K562 (cell line): ENCODE measurements at regions not wholly inside any gene's neighbourhood (a gene's known extent, or its start where the extent isn't known, plus 50 kb on each side); places are given as distances from the start of the nearest gene placed in this dataset.

ENCODE experiments used
- ATAC-seq: fragments of 200-7000 bp; cut with Tn5 transposase; 3 replicates; pipeline ENCODE4 v1.9.1; 2020; ENCODE audit warnings: moderate library complexity
- BruUV-seq: library from RNA; stranded (reverse); fragments of 400-500 nt; replicated peaks from 2 replicates; lab custom pipeline; 2021; lab: Mats Ljungman, UMichigan
- CTCF ChIA-PET: fragments of 300-600 bp; formaldehyde crosslinking; extraction: SDS; loops from one replicate; lab custom pipeline; 2021; ENCODE audit warnings: low intra/inter-chr PET ratio; lab: Yijun Ruan, JAX
- POLR2A ChIA-PET: fragments of 300-600, 350-650 bp; sonication (Branson Sonifier 250); formaldehyde crosslinking; extraction: SDS; loops from one replicate; lab custom pipeline; 2021; ENCODE audit warnings: antibody characterized with exemption, inconsistent platforms; lab: Yijun Ruan, JAX
- DNase-seq, 4 experiments: peaks; one replicate each; pipeline versions ENCODE4 v3.0.0 to v3.0.0-alpha.2; 2011 to 2018; ENCODE audit warnings: low spot score in 3 of 4, mixed read lengths in 3 of 4; ENCODE audit errors: extremely low read depth in 1 of 4
- FAIRE-seq: peaks from 2 replicates; lab custom pipeline; 2011; peaks lifted over from hg19 to GRCh38; lab: Jason Lieb, UNC
- H2AFZ ChIP-seq: 2 replicates; pipeline ENCODE4 v1.6.0; 2011; ENCODE audit warnings: low read depth, low read length, control low read depth, inconsistent platforms
- H3K27ac ChIP-seq: fragments of 200-600 bp; 3 replicates; pipeline ENCODE4 v1.8.0; 2011; ENCODE audit warnings: low read depth, mild to moderate bottlenecking, control low read depth, inconsistent platforms, low read length, moderate library complexity, mixed read lengths; ENCODE audit errors: extremely low read depth
- H3K27me3 ChIP-seq, 2 experiments: fragments of 300-600 bp in 1 of 2; 2 replicates in 1 of 2; 3 replicates in 1 of 2; pipeline versions ENCODE4 v1.6.0 to v1.8.0; 2011; ENCODE audit warnings: inconsistent platforms in 2 of 2, low read length in 2 of 2, mild to moderate bottlenecking in 1 of 2, mixed read lengths in 1 of 2, moderate library complexity in 1 of 2; ENCODE audit not compliant: control insufficient read depth in 2 of 2, insufficient read depth in 2 of 2
- H3K36me3 ChIP-seq: fragments of 300-600 bp; 3 replicates; pipeline ENCODE4 v1.8.0; 2011; ENCODE audit warnings: mild to moderate bottlenecking, low read length, inconsistent platforms; ENCODE audit not compliant: control insufficient read depth, insufficient read depth
- H3K4me1 ChIP-seq, 2 experiments: fragments of 200-600 bp in 1 of 2; replicated peaks in 1 of 2; 2 replicates in 1 of 2; 3 replicates in 1 of 2; pipeline versions ENCODE4 v1.5.1 to v1.8.0; 2011; ENCODE audit warnings: inconsistent platforms in 2 of 2, low read length in 2 of 2, mild to moderate bottlenecking in 1 of 2, mixed read lengths in 1 of 2, moderate library complexity in 1 of 2; ENCODE audit not compliant: control insufficient read depth in 2 of 2, insufficient read depth in 2 of 2
- H3K4me2 ChIP-seq: 2 replicates; pipeline ENCODE4 v1.6.1; 2011; ENCODE audit warnings: low read length, control low read depth, inconsistent platforms, mixed read lengths; ENCODE audit not compliant: insufficient read depth
- H3K4me3 ChIP-seq: fragments of 200-600 bp; sonication (generic), shearing (Covaris generic); 2 replicates; pipeline ENCODE4 v1.5.1; 2016; ENCODE audit warnings: control low read depth, inconsistent platforms
- H3K79me2 ChIP-seq: fragments of 200-600 bp; 3 replicates; pipeline ENCODE4 v1.8.0; 2011; ENCODE audit warnings: low read length, inconsistent platforms; ENCODE audit not compliant: control insufficient read depth, insufficient read depth
- H3K9ac ChIP-seq, 2 experiments: 2 replicates each; pipeline versions ENCODE4 v1.6.0 to v1.6.1; 2011; ENCODE audit warnings: low read depth in 2 of 2, low read length in 2 of 2, control low read depth in 1 of 2, inconsistent platforms in 1 of 2, mild to moderate bottlenecking in 1 of 2, mixed read lengths in 1 of 2; ENCODE audit not compliant: insufficient read depth in 1 of 2
- H3K9me1 ChIP-seq: one replicate; pipeline ENCODE4 v1.6.0; 2011; ENCODE audit warnings: inconsistent platforms, mild to moderate bottlenecking, low read length, moderate library complexity; ENCODE audit not compliant: control insufficient read depth, insufficient read depth
- H3K9me3 ChIP-seq: replicated peaks from 2 replicates; pipeline ENCODE4 v1.5.1; 2011; ENCODE audit warnings: low read depth, low read length, inconsistent platforms; ENCODE audit not compliant: control insufficient read depth, insufficient read depth
- H4K20me1 ChIP-seq: replicated peaks from 2 replicates; pipeline ENCODE4 v1.6.1; 2011; ENCODE audit warnings: low read length, inconsistent platforms, mixed read lengths; ENCODE audit not compliant: control insufficient read depth, insufficient read depth
- CTCF ChIP-seq, 3 experiments: IDR thresholded peaks in 2 of 3; conservative IDR thresholded peaks in 1 of 3; 2 replicates each; pipeline ENCODE4 v1.5.1; 2011 to 2012; ENCODE audit warnings: low read length in 3 of 3, mild to moderate bottlenecking in 3 of 3, control low read depth in 2 of 3, improper control_type of control experiment in 1 of 3, inconsistent platforms in 1 of 3, low read depth in 1 of 3, mixed read lengths in 1 of 3, moderate library complexity in 1 of 3; ENCODE audit not compliant: insufficient read depth in 2 of 3
- ESRRA ChIP-seq: fragments of 450-650 bp; IDR thresholded peaks from 2 replicates; pipeline ENCODE4 v1.6.1; 2014; ENCODE audit warnings: low read depth, mild to moderate bottlenecking, moderate library complexity, borderline replicate concordance
- NFRKB ChIP-seq: fragments of 450-650 bp; IDR thresholded peaks from 2 replicates; pipeline ENCODE4 v1.6.1; 2016; ENCODE audit warnings: low read depth
- RAD21 ChIP-seq, 2 experiments: fragments of 250-450 bp in 1 of 2; fragments of 450-650 bp in 1 of 2; sonication (Bioruptor Pico) in 1 of 2; formaldehyde crosslinking in 1 of 2; IDR thresholded peaks in 1 of 2; conservative IDR thresholded peaks in 1 of 2; 2 replicates each; pipeline versions ENCODE4 v1.4.0 to v1.8.0; 2020 to 2022; ENCODE audit warnings: mild to moderate bottlenecking in 2 of 2, moderate library complexity in 1 of 2
- REST ChIP-seq, 2 experiments: fragments of 450-650 bp; formaldehyde crosslinking in 1 of 2; IDR thresholded peaks; 2 replicates each; pipeline versions ENCODE4 v1.4.0 to v1.6.1; 2014 to 2020; ENCODE audit warnings: mild to moderate bottlenecking in 2 of 2, borderline replicate concordance in 1 of 2, low read depth in 1 of 2
- SMC3 ChIP-seq: conservative IDR thresholded peaks from 2 replicates; pipeline ENCODE4 v1.6.1; 2011; ENCODE audit warnings: low read depth, low read length, improper control_type of control experiment; ENCODE audit not compliant: insufficient read depth
- ZNF551 ChIP-seq: fragments of 250-450 bp; sonication (Bioruptor Pico); IDR thresholded peaks from 2 replicates; pipeline ENCODE4 v1.5.0; 2021; ENCODE audit warnings: mild to moderate bottlenecking, moderate library complexity
- ZNF644 ChIP-seq: fragments of 200-800 bp; sonication (Bioruptor generic); IDR thresholded peaks from 2 replicates; pipeline ENCODE4 v1.6.1; 2016; ENCODE audit warnings: low read depth, missing genetic modification characterization, missing compliant biosample characterization
- WGBS: fragments of 100-300 bp; shearing (Covaris generic); methylation state at CpG from one replicate; pipeline ENCODE4 v1.1.6; 2016; ENCODE audit warnings: low coverage, mixed read lengths; ENCODE audit not compliant: insufficient coverage; ENCODE audit errors: missing lambda C conversion rate; 5-methylcytosine and 5-hydroxymethylcytosine counted together
- in situ Hi-C: fragments of 300-500 bp; cut with MboI; formaldehyde crosslinking; loops from 4 replicates; pipeline ENCODE4 v1.15.0; 2018; ENCODE audit warnings: inconsistent platforms, mixed read lengths
- intact Hi-C: fragments of 100-400 bp; cut with micrococcal nuclease; formaldehyde crosslinking; loops from 2 replicates; pipeline ENCODE4 v1.14.2; 2022

GRCh38 chr14:77990337-77990736 is 179.8 kb upstream of the NRXN3 start (continued):
- no peak for TF ChIP-seq NFRKB
- TF ChIP-seq ZNF551 = no peak
- no peak for TF ChIP-seq ZNF644 (tag)

- CTCF ChIA-PET = interaction anchor here (2.4 kb wide), 1 partner anchor 129 kb away, joined by 7 read pairs; no protein-coding TSS in a partner anchor
- no peaks in the 10 kb centered on the region for H3K27me3 ChIP-seq
- TF ChIP-seq RAD21 (CRISPR knock-in tag; conservative IDR thresholded peaks at IDR 0.05 in 1 of 2, IDR thresholded peaks at IDR 0.05 in 1 of 2) (peak in 1 of 2 experiments; percentile 59; a peak in 2 of 4 replicates), SMC3 (peak; percentile 36; the same call in 1 of the 2 replicates), CTCF (IDR thresholded peaks at IDR 0.05 in 2 of 3, conservative IDR thresholded peaks at IDR 0.05 in 1 of 3; ENCODE audit: insufficient read depth in 2 of 3, low read depth in 1 of 3, low read length in 3 of 3) (peak; percentile 37 to 60 (median 42); a peak in 5 of 6 replicates), ESRRA (peak; percentile 40; the same call in 1 of the 2 replicates), REST (IDR thresholded peaks at IDR 0.05; ENCODE audit: borderline replicate concordance) (peak; percentile 34; the same call in 1 of the 2 replicates), REST (CRISPR knock-in tag; IDR thresholded peaks at IDR 0.05; ENCODE audit: low read depth) (no peak)
Measured at GRCh38 chr14:77991128-77991772, 178.9 kb upstream of the NRXN3 start.

More at GRCh38 chr14:77991128-77991772, 178.9 kb upstream of the NRXN3 start:
- H4K20me1 ChIP-seq = no peaks in the 10 kb centered on the region
- POLR2A ChIA-PET = interaction anchor here (0.7 kb wide), 2 partner anchors 286 to 307 kb away, joined by 3 read pairs; no protein-coding TSS in a partner anchor
- H3K36me3 ChIP-seq = no peaks in the 10 kb centered on the region
- no peak overlapping the region for H3K4me2 ChIP-seq
- intact Hi-C loops = loop anchor here (1.0 kb wide), 1 partner anchor 129 kb away; no protein-coding TSS in a partner anchor
- no peak overlapping the region for H3K4me3 ChIP-seq
- 22% methylated on average over 4 of the region's 4 CpGs for WGBS
- peak in 2 of 4 experiments; percentile 28 to 41 for DNase-seq
- H3K9ac ChIP-seq = no peak overlapping the region
- peak; percentile 56 for FAIRE-seq
- no TSS peak for BruUV-seq
- no peak overlapping the region for H2AFZ ChIP-seq
- no peak overlapping the region for H3K27ac ChIP-seq
- no peaks in the 10 kb centered on the region; a peak in 1 of 5 replicates for H3K4me1 ChIP-seq
- no peaks in the 10 kb centered on the region for H3K9me1 ChIP-seq
- peak; percentile 87 for ATAC-seq
- no peaks in the 10 kb centered on the region for H3K9me3 ChIP-seq
- in situ Hi-C loops = no loop called here
- no peaks in the 10 kb centered on the region for H3K79me2 ChIP-seq
